Endothelial cell of umbilical vein (primary cell): ENCODE measurements at regions not wholly inside any gene's neighbourhood (a gene's known extent, or its start where the extent isn't known, plus 50 kb on each side); places are given as distances from the start of the nearest gene placed in this dataset.

Experiments
- CTCF ChIP-seq, 2 donors: IDR thresholded peaks; 1 replicate in 1 of 2; 2 replicates in 1 of 2; pipeline ENCODE4 v1.5.1; 2011; ENCODE audit warnings: low read length in 2 of 2, mild to moderate bottlenecking in 2 of 2, moderate library complexity in 2 of 2, control low read depth in 1 of 2, inconsistent platforms in 1 of 2, low read depth in 1 of 2; ENCODE audit not compliant: insufficient read depth in 1 of 2; ENCODE audit errors: extremely low read depth in 1 of 2
- EZH2 ChIP-seq: IDR thresholded peaks from 2 replicates; pipeline ENCODE4 v1.6.1; 2012; ENCODE audit warnings: borderline replicate concordance, low read depth, mild to moderate bottlenecking, moderate library complexity, low read length, inconsistent platforms; ENCODE audit not compliant: severe bottlenecking
- MAX ChIP-seq: IDR thresholded peaks from 2 replicates; pipeline ENCODE4 v1.6.1; 2011; ENCODE audit not compliant: insufficient read depth, insufficient read length
- MYC ChIP-seq: IDR thresholded peaks from one replicate; pipeline ENCODE4 v1.6.1; 2011; ENCODE audit warnings: mild to moderate bottlenecking, low read depth, low read length
- POLR2A ChIP-seq: IDR thresholded peaks from 2 replicates; pipeline ENCODE4 v1.6.1; 2012; ENCODE audit warnings: low read depth, mild to moderate bottlenecking, control low read depth, low read length
- POLR2AphosphoS5 ChIP-seq: IDR thresholded peaks from 2 replicates; pipeline ENCODE4 v1.6.1; 2012; ENCODE audit warnings: low read depth, mild to moderate bottlenecking, control low read depth, low read length, moderate library complexity; ENCODE audit not compliant: insufficient read depth

- TF ChIP-seq CTCF (IDR thresholded peaks at IDR 0.05; ENCODE audit: extremely low read depth in 1 of 2, insufficient read depth in 1 of 2, low read depth in 1 of 2, low read length in 2 of 2) (no peak), MAX (no peak), POLR2AphosphoS5 (no peak), EZH2 (no peak), POLR2A (no peak), MYC (no peak)
Observed at GRCh38 chr10:65765006-65765541, 1160.8 kb upstream of the LRRTM3 start.
